ENCODE measurements at regions not wholly inside any gene's neighbourhood (a gene's known extent, or its start where the extent isn't known, plus 50 kb on each side); places are given as distances from the start of the nearest gene placed in this dataset.

- Histone ChIP-seq H3K4me3 (ENCODE audit: insufficient read depth in 1 of 2, low read depth in 1 of 2, low read length in 2 of 2) (no peak overlapping the region), H2AK5ac (ENCODE audit: low read length, severe bottlenecking) (no peak overlapping the region), H2BK15ac (ENCODE audit: low read depth, poor library complexity, severe bottlenecking) (no peak overlapping the region), H3K4me2 (ENCODE audit: low read length, poor library complexity, severe bottlenecking) (no peak overlapping the region), H3K18ac (ENCODE audit: low read depth in 1 of 2, low read length in 2 of 2) (no peak overlapping the region), H4K91ac (ENCODE audit: low read length) (no peak overlapping the region), H3K14ac (ENCODE audit: low read length in 2 of 2) (no peak overlapping the region), H3K9ac (ENCODE audit: low read length) (no peak overlapping the region), H3K27me3 (ENCODE audit: control insufficient read depth in 1 of 2, insufficient read depth in 1 of 2, low read length in 2 of 2) (no peaks in the 10 kb centered on the region), H2BK12ac (ENCODE audit: low read length in 2 of 2) (no peak overlapping the region), H3K23ac (ENCODE audit: low read length in 2 of 2) (no peak overlapping the region), H2AFZ (ENCODE audit: low read depth, low read length) (no peak overlapping the region), H3K36me3 (ENCODE audit: control insufficient read depth in 1 of 2, insufficient read depth in 2 of 2, low read depth in 1 of 2, low read length in 2 of 2) (no peaks in the 10 kb centered on the region), H3K27ac (ENCODE audit: low read length, poor library complexity, severe bottlenecking) (no peak overlapping the region), H2BK5ac (ENCODE audit: low read depth, low read length, poor library complexity, severe bottlenecking) (no peak overlapping the region), H4K8ac (ENCODE audit: low read length) (no peak overlapping the region), H3K9me3 (ENCODE audit: control insufficient read depth, low read length) (no peaks in the 10 kb centered on the region), H3K79me1 (replicated peaks; ENCODE audit: low read length, poor library complexity, severe bottlenecking) (no peaks in the 10 kb centered on the region), H2BK120ac (ENCODE audit: low read depth, low read length) (no peak overlapping the region), H3K4me1 (ENCODE audit: control insufficient read depth, insufficient read depth, low read depth, low read length) (no peaks in the 10 kb centered on the region), H3K4ac (ENCODE audit: low read depth in 1 of 2, low read length in 2 of 2) (no peak overlapping the region)
- DNase-seq, result no peak
- WGBS, result no CpG with 5 or more reads among the region's 1 CpG
Measured at GRCh38 chr4:31649878-31650277, 929.7 kb downstream of the PCDH7 start.

GRCh38 chr4:31651541-31651940, 931.4 kb downstream of the PCDH7 start:
- Histone ChIP-seq H2BK5ac (ENCODE audit: low read depth, low read length, poor library complexity, severe bottlenecking) (no peak overlapping the region), H2BK15ac (ENCODE audit: low read depth, poor library complexity, severe bottlenecking) (no peak overlapping the region), H3K9me3 (ENCODE audit: control insufficient read depth, low read length) (no peaks in the 10 kb centered on the region), H3K14ac (ENCODE audit: low read length in 2 of 2) (no peak overlapping the region), H2BK120ac (ENCODE audit: low read depth, low read length) (no peak overlapping the region), H3K27me3 (ENCODE audit: control insufficient read depth in 1 of 2, insufficient read depth in 1 of 2, low read length in 2 of 2) (no peaks in the 10 kb centered on the region), H3K4me1 (ENCODE audit: control insufficient read depth, insufficient read depth, low read depth, low read length) (no peaks in the 10 kb centered on the region), H3K79me1 (replicated peaks; ENCODE audit: low read length, poor library complexity, severe bottlenecking) (no peaks in the 10 kb centered on the region), H3K27ac (ENCODE audit: low read length, poor library complexity, severe bottlenecking) (no peak overlapping the region), H3K4ac (ENCODE audit: low read depth in 1 of 2, low read length in 2 of 2) (no peak overlapping the region), H4K8ac (ENCODE audit: low read length) (no peak overlapping the region), H3K4me2 (ENCODE audit: low read length, poor library complexity, severe bottlenecking) (no peak overlapping the region), H3K9ac (ENCODE audit: low read length) (no peak overlapping the region), H3K18ac (ENCODE audit: low read depth in 1 of 2, low read length in 2 of 2) (no peak overlapping the region), H2BK12ac (ENCODE audit: low read length in 2 of 2) (no peak overlapping the region), H2AFZ (ENCODE audit: low read depth, low read length) (no peak overlapping the region), H4K91ac (ENCODE audit: low read length) (no peak overlapping the region), H3K36me3 (ENCODE audit: control insufficient read depth in 1 of 2, insufficient read depth in 2 of 2, low read depth in 1 of 2, low read length in 2 of 2) (no peaks in the 10 kb centered on the region), H2AK5ac (ENCODE audit: low read length, severe bottlenecking) (no peak overlapping the region), H3K4me3 (ENCODE audit: insufficient read depth in 1 of 2, low read depth in 1 of 2, low read length in 2 of 2) (no peak overlapping the region), H3K23ac (ENCODE audit: low read length in 2 of 2) (no peak overlapping the region)
- no peak for DNase-seq
- no CpG with 5 or more reads among the region's 1 CpG for WGBS

- Histone ChIP-seq H3K4me3 (ENCODE audit: insufficient read depth in 1 of 2, low read depth in 1 of 2, low read length in 2 of 2) (no peak overlapping the region), H2BK5ac (ENCODE audit: low read depth, low read length, poor library complexity, severe bottlenecking) (no peak overlapping the region), H3K14ac (ENCODE audit: low read length in 2 of 2) (no peak overlapping the region), H2AK5ac (ENCODE audit: low read length, severe bottlenecking) (no peak overlapping the region), H3K23ac (ENCODE audit: low read length in 2 of 2) (no peak overlapping the region), H3K36me3 (ENCODE audit: control insufficient read depth in 1 of 2, insufficient read depth in 2 of 2, low read depth in 1 of 2, low read length in 2 of 2) (no peaks in the 10 kb centered on the region), H3K9ac (ENCODE audit: low read length) (no peak overlapping the region), H3K79me1 (replicated peaks; ENCODE audit: low read length, poor library complexity, severe bottlenecking) (no peaks in the 10 kb centered on the region), H3K27ac (ENCODE audit: low read length, poor library complexity, severe bottlenecking) (no peak overlapping the region), H3K27me3 (ENCODE audit: control insufficient read depth in 1 of 2, insufficient read depth in 1 of 2, low read length in 2 of 2) (no peaks in the 10 kb centered on the region), H3K4ac (ENCODE audit: low read depth in 1 of 2, low read length in 2 of 2) (no peak overlapping the region), H3K4me1 (ENCODE audit: control insufficient read depth, insufficient read depth, low read depth, low read length) (no peaks in the 10 kb centered on the region), H4K91ac (ENCODE audit: low read length) (no peak overlapping the region), H3K9me3 (ENCODE audit: control insufficient read depth, low read length) (no peaks in the 10 kb centered on the region), H2AFZ (ENCODE audit: low read depth, low read length) (no peak overlapping the region), H4K8ac (ENCODE audit: low read length) (no peak overlapping the region), H2BK15ac (ENCODE audit: low read depth, poor library complexity, severe bottlenecking) (no peak overlapping the region), H3K18ac (ENCODE audit: low read depth in 1 of 2, low read length in 2 of 2) (no peak overlapping the region), H2BK120ac (ENCODE audit: low read depth, low read length) (no peak overlapping the region), H2BK12ac (ENCODE audit: low read length in 2 of 2) (no peak overlapping the region), H3K4me2 (ENCODE audit: low read length, poor library complexity, severe bottlenecking) (no peak overlapping the region)
- peak; percentile 20 for DNase-seq
Measured at GRCh38 chr4:31655328-31655727, 935.2 kb downstream of the PCDH7 start.

GRCh38 chr4:31657859-31658570, 937.8 kb downstream of the PCDH7 start:
- Histone ChIP-seq H3K23ac (ENCODE audit: low read length in 2 of 2) (no peak overlapping the region), H3K9me3 (ENCODE audit: control insufficient read depth, low read length) (no peaks in the 10 kb centered on the region), H3K4me3 (ENCODE audit: insufficient read depth in 1 of 2, low read depth in 1 of 2, low read length in 2 of 2) (no peak overlapping the region), H4K8ac (ENCODE audit: low read length) (no peak overlapping the region), H2AK5ac (ENCODE audit: low read length, severe bottlenecking) (no peak overlapping the region), H2BK15ac (ENCODE audit: low read depth, poor library complexity, severe bottlenecking) (no peak overlapping the region), H3K14ac (ENCODE audit: low read length in 2 of 2) (no peak overlapping the region), H2AFZ (ENCODE audit: low read depth, low read length) (no peak overlapping the region), H3K18ac (ENCODE audit: low read depth in 1 of 2, low read length in 2 of 2) (no peak overlapping the region), H2BK120ac (ENCODE audit: low read depth, low read length) (no peak overlapping the region), H3K36me3 (ENCODE audit: control insufficient read depth in 1 of 2, insufficient read depth in 2 of 2, low read depth in 1 of 2, low read length in 2 of 2) (no peaks in the 10 kb centered on the region), H3K27ac (ENCODE audit: low read length, poor library complexity, severe bottlenecking) (no peak overlapping the region), H2BK12ac (ENCODE audit: low read length in 2 of 2) (no peak overlapping the region), H3K9ac (ENCODE audit: low read length) (no peak overlapping the region), H3K79me1 (replicated peaks; ENCODE audit: low read length, poor library complexity, severe bottlenecking) (no peaks in the 10 kb centered on the region), H3K4me1 (ENCODE audit: control insufficient read depth, insufficient read depth, low read depth, low read length) (no peaks in the 10 kb centered on the region), H3K4ac (ENCODE audit: low read depth in 1 of 2, low read length in 2 of 2) (no peak overlapping the region), H4K91ac (ENCODE audit: low read length) (no peak overlapping the region), H3K4me2 (ENCODE audit: low read length, poor library complexity, severe bottlenecking) (no peak overlapping the region), H2BK5ac (ENCODE audit: low read depth, low read length, poor library complexity, severe bottlenecking) (no peak overlapping the region), H3K27me3 (ENCODE audit: control insufficient read depth in 1 of 2, insufficient read depth in 1 of 2, low read length in 2 of 2) (no peaks in the 10 kb centered on the region)
- DNase-seq, result no peak
- WGBS, result no CpG with 5 or more reads among the region's 5 CpGs
